Caco-2 (cell line): ENCODE measurements at regions not wholly inside any gene's neighbourhood (a gene's known extent, or its start where the extent isn't known, plus 50 kb on each side); places are given as distances from the start of the nearest gene placed in this dataset.

Experiments
- BruUV-seq: library from RNA; stranded (reverse); fragments of 400-500 nt; replicated peaks from 2 replicates; lab custom pipeline; 2021; lab: Mats Ljungman, UMichigan
- CTCF ChIA-PET: fragments of 300-600 bp; sonication (Branson Sonifier 250); formaldehyde crosslinking; loops from one replicate; lab custom pipeline; 2022; ENCODE audit warnings: antibody characterized with exemption; lab: Charles Lee
- POLR2A ChIA-PET: fragments of 300-600 bp; sonication (Branson Sonifier 250); formaldehyde crosslinking; loops from one replicate; lab custom pipeline; 2022; ENCODE audit warnings: antibody characterized with exemption; lab: Charles Lee
- DNase-seq, 2 experiments: peaks; one replicate each; pipeline versions ENCODE4 v3.0.0 to v3.0.0-alpha.2; 2020 to 2022
- H3K27me3 ChIP-seq: replicated peaks from 2 replicates; pipeline ENCODE4 v1.6.0; 2011; ENCODE audit warnings: low read length; ENCODE audit not compliant: control insufficient read depth, insufficient read depth
- H3K36me3 ChIP-seq: 2 replicates; pipeline ENCODE4 v1.5.1; 2011; ENCODE audit warnings: low read length; ENCODE audit not compliant: control insufficient read depth, insufficient read depth
- H3K4me1 ChIP-seq: fragments of 250-450 bp; sonication (Bioruptor Pico); 2 replicates; pipeline ENCODE4 v1.5.1; 2020; ENCODE audit warnings: mild to moderate bottlenecking
- H3K4me3 ChIP-seq: 2 replicates; pipeline ENCODE4 v1.5.1; 2011; ENCODE audit warnings: low read depth, mild to moderate bottlenecking, control low read depth, low read length
- H3K9me3 ChIP-seq: fragments of 250-450 bp; sonication (Bioruptor Pico); 2 replicates; pipeline ENCODE4 v1.5.1; 2020; ENCODE audit warnings: mild to moderate bottlenecking, moderate library complexity
- H3K27ac Mint-ChIP-seq: one replicate; pipeline ENCODE4 v1.8.0; 2022; ENCODE audit warnings: mixed read lengths; ENCODE audit not compliant: unreplicated experiment
- H3K27me3 Mint-ChIP-seq: one replicate; pipeline ENCODE4 v1.8.0; 2022; ENCODE audit warnings: mixed read lengths; ENCODE audit not compliant: insufficient read depth, unreplicated experiment
- H3K36me3 Mint-ChIP-seq: one replicate; pipeline ENCODE4 v1.8.0; 2022; ENCODE audit warnings: mild to moderate bottlenecking, mixed read lengths; ENCODE audit not compliant: insufficient read depth, unreplicated experiment
- H3K4me1 Mint-ChIP-seq: one replicate; pipeline ENCODE4 v1.8.0; 2022; ENCODE audit warnings: low read depth, mixed read lengths; ENCODE audit not compliant: unreplicated experiment
- H3K4me3 Mint-ChIP-seq: one replicate; pipeline ENCODE4 v1.8.0; 2022; ENCODE audit warnings: mild to moderate bottlenecking, moderate library complexity, mixed read lengths; ENCODE audit not compliant: unreplicated experiment
- H3K9me3 Mint-ChIP-seq: one replicate; pipeline ENCODE4 v1.8.0; 2022; ENCODE audit warnings: mixed read lengths; ENCODE audit not compliant: unreplicated experiment
- intact Hi-C: fragments of 100-400 bp; cut with micrococcal nuclease; formaldehyde crosslinking; loops from one replicate; pipeline ENCODE4 v1.10.0; 2022; ENCODE audit not compliant: unreplicated experiment
- TF ChIP-seq, protein P1 (sequence below), 2 experiments: fragments of 200-600 bp in 1 of 2; IDR thresholded peaks; 1 replicate in 1 of 2; 2 replicates in 1 of 2; pipeline versions ENCODE4 v1.5.1 to v1.8.0; 2011 to 2022; ENCODE audit warnings: antibody characterized with exemption in 1 of 2, control low read depth in 1 of 2, inconsistent platforms in 1 of 2, low read depth in 1 of 2, low read length in 1 of 2, mild to moderate bottlenecking in 1 of 2, moderate library complexity in 1 of 2; ENCODE audit not compliant: insufficient read depth in 1 of 2, severe bottlenecking in 1 of 2, unreplicated experiment in 1 of 2

DNA sequence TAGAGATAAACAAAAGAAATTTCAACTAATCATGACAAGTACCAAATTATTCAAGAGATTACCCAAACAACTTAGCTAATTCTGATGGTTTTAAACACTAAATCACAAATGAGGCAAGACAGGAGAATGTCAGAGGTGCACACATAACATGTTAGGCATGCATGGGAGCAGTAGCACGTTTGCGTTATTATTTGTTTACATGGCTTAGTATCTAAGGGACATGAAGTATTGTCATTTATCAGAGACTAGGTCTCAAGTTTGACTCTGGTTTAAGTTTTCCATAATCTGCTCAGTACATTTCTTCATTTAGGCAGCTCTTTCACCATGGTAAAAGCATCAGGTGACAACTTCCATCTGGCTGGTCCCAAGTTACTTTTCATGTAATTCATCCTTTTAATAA, 244.1 kb upstream of the TNC start:
- no TSS peak for BruUV-seq
- H3K9me3 ChIP-seq: no peaks in the 10 kb centered on the region
- Mint-ChIP-seq H3K9me3 (no peaks in the 10 kb centered on the region), H3K27me3 (no peaks in the 10 kb centered on the region), H3K4me1 (peaks cover 22% of the 10 kb centered on the region), H3K4me3 (no peak overlapping the region), H3K27ac (no peak overlapping the region), H3K36me3 (no peaks in the 10 kb centered on the region)
- no peaks in the 10 kb centered on the region for H3K36me3 ChIP-seq
- intact Hi-C loops: no loop called here
- ChIA-PET CTCF (no interaction called here), POLR2A (no interaction called here)
- peaks cover 19% of the 10 kb centered on the region for H3K4me1 ChIP-seq
- TF ChIP-seq, protein P1, sequence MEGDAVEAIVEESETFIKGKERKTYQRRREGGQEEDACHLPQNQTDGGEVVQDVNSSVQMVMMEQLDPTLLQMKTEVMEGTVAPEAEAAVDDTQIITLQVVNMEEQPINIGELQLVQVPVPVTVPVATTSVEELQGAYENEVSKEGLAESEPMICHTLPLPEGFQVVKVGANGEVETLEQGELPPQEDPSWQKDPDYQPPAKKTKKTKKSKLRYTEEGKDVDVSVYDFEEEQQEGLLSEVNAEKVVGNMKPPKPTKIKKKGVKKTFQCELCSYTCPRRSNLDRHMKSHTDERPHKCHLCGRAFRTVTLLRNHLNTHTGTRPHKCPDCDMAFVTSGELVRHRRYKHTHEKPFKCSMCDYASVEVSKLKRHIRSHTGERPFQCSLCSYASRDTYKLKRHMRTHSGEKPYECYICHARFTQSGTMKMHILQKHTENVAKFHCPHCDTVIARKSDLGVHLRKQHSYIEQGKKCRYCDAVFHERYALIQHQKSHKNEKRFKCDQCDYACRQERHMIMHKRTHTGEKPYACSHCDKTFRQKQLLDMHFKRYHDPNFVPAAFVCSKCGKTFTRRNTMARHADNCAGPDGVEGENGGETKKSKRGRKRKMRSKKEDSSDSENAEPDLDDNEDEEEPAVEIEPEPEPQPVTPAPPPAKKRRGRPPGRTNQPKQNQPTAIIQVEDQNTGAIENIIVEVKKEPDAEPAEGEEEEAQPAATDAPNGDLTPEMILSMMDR (IDR thresholded peaks at IDR 0.05; ENCODE audit: insufficient read depth in 1 of 2, low read depth in 1 of 2, low read length in 1 of 2, severe bottlenecking in 1 of 2, unreplicated experiment in 1 of 2): no peak
- no peak for DNase-seq
- H3K27me3 ChIP-seq: no peaks in the 10 kb centered on the region
- H3K4me3 ChIP-seq: no peak overlapping the region

DNA sequence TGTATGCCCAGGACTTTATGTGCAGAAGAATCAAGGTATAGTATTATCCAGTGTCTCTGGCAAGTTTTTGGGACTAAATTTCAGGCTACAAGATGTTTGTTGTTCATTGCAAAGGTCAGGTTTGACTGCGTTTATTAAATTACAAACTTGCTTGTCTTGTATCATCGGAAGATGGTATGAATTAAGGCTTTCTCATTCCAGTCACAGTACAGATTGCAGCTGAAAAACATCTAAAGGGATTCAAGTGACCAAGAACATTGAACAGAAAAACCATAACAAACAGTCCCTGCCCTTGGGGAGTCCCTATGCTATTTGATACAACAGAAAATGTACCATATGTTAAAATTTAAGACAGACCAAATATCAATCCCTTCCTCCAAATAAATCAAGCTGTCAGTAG, 244.7 kb upstream of the TNC start:
- intact Hi-C loops: no loop called here
- DNase-seq: no peak
- no peaks in the 10 kb centered on the region for H3K27me3 Mint-ChIP-seq
- TF ChIP-seq, protein P1 (IDR thresholded peaks at IDR 0.05; ENCODE audit: insufficient read depth in 1 of 2, low read depth in 1 of 2, low read length in 1 of 2, severe bottlenecking in 1 of 2, unreplicated experiment in 1 of 2): no peak
- Histone ChIP-seq H3K36me3 (no peaks in the 10 kb centered on the region), H3K9me3 (no peaks in the 10 kb centered on the region), H3K27me3 (no peaks in the 10 kb centered on the region), H3K4me1 (peaks cover 24% of the 10 kb centered on the region), H3K4me3 (no peak overlapping the region)
- peaks cover 25% of the 10 kb centered on the region for H3K4me1 Mint-ChIP-seq
- ChIA-PET CTCF (no interaction called here), POLR2A (no interaction called here)
- H3K36me3 Mint-ChIP-seq: no peaks in the 10 kb centered on the region
- no peaks in the 10 kb centered on the region for H3K9me3 Mint-ChIP-seq
- H3K27ac Mint-ChIP-seq: no peak overlapping the region
- no peak overlapping the region for H3K4me3 Mint-ChIP-seq
- no TSS peak for BruUV-seq

DNA sequence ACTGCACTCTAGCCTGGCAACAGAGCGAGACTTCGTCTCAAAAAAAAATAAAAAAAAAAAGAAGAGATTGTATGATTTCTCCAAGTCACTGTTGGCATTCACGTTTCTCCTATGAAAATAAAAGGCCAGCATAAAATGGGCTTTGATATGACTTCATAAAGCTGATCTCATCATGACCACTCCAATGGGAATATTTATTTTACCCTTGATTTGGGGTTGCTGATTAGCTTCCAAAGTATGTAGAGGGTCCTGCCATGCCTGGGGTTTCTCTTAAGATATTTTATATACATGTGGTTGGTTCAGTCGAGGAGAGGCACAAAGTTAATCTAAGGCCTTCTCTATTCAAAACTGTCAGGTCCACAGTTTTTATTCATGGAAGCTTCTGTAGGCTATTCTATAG, 247.0 kb upstream of the TNC start:
- no TSS peak for BruUV-seq

More for the DNA sequence above, 247.0 kb upstream of the TNC start:
- Mint-ChIP-seq H3K36me3 (no peaks in the 10 kb centered on the region), H3K4me1 (peaks cover 10% of the 10 kb centered on the region), H3K9me3 (no peaks in the 10 kb centered on the region), H3K27me3 (no peaks in the 10 kb centered on the region), H3K27ac (no peak overlapping the region), H3K4me3 (no peak overlapping the region)
- ChIA-PET CTCF (no interaction called here), POLR2A (no interaction called here)
- Histone ChIP-seq H3K4me3 (no peak overlapping the region), H3K4me1 (peaks cover 16% of the 10 kb centered on the region), H3K36me3 (no peaks in the 10 kb centered on the region), H3K9me3 (no peaks in the 10 kb centered on the region), H3K27me3 (no peaks in the 10 kb centered on the region)
- TF ChIP-seq, protein P1 (IDR thresholded peaks at IDR 0.05; ENCODE audit: insufficient read depth in 1 of 2, low read depth in 1 of 2, low read length in 1 of 2, severe bottlenecking in 1 of 2, unreplicated experiment in 1 of 2): no peak
- no peak for DNase-seq
- intact Hi-C loops: no loop called here
